ENCODE measurements at regions not wholly inside any gene's neighbourhood (a gene's known extent, or its start where the extent isn't known, plus 50 kb on each side); places are given as distances from the start of the nearest gene placed in this dataset.

GRCh38 chr5:104295991-104296390 lies 733.4 kb upstream of the NUDT12 start:
- no peak for TF ChIP-seq POLR2AphosphoS5 (IDR thresholded peaks at IDR 0.05; ENCODE audit: low read depth, low read length)
- no peak for TF ChIP-seq SIN3A (IDR thresholded peaks at IDR 0.05; ENCODE audit: borderline replicate concordance, insufficient read depth, low read length)

Measured in PFSK-1 (cell line).